K562 (cell line): ENCODE measurements at regions not wholly inside any gene's neighbourhood (a gene's known extent, or its start where the extent isn't known, plus 50 kb on each side); places are given as distances from the start of the nearest gene placed in this dataset.

ENCODE experiments used
- ARID1B ChIP-seq: fragments of 450-650 bp; IDR thresholded peaks from 2 replicates; pipeline ENCODE4 v1.6.1; 2016; ENCODE audit warnings: antibody characterized with exemption, mild to moderate bottlenecking, inconsistent platforms
- CBFA2T3 ChIP-seq: fragments of 450-650 bp; IDR thresholded peaks from 2 replicates; pipeline ENCODE4 v1.6.1; 2017
- DLX4 ChIP-seq: fragments of 250-450 bp; sonication (Bioruptor Pico); IDR thresholded peaks from 2 replicates; pipeline ENCODE4 v1.6.1; 2021; ENCODE audit warnings: mild to moderate bottlenecking
- DPF2 ChIP-seq: fragments of 450-650 bp; IDR thresholded peaks from 2 replicates; pipeline ENCODE4 v1.6.1; 2016
- E4F1 ChIP-seq: fragments of 250-450 bp; sonication (Bioruptor Pico); IDR thresholded peaks from 2 replicates; pipeline ENCODE4 v1.5.0; 2021; ENCODE audit warnings: mild to moderate bottlenecking, borderline replicate concordance
- ETV5 ChIP-seq: sonication (generic); formaldehyde crosslinking; IDR thresholded peaks from 2 replicates; pipeline ENCODE4 v1.4.0; 2020; ENCODE audit warnings: low read depth, mild to moderate bottlenecking, missing genetic modification reagents
- KAT8 ChIP-seq: fragments of 450-650 bp; IDR thresholded peaks from 2 replicates; pipeline ENCODE4 v1.6.1; 2016; ENCODE audit warnings: low read depth, mild to moderate bottlenecking
- MEF2A ChIP-seq: IDR thresholded peaks from 2 replicates; pipeline ENCODE4 v1.6.1; 2011; ENCODE audit warnings: low read depth, mild to moderate bottlenecking, low read length, moderate library complexity; ENCODE audit not compliant: control insufficient read depth
- MYC ChIP-seq, 2 experiments: fragments of 250-450 bp in 1 of 2; sonication (Bioruptor Pico) in 1 of 2; IDR thresholded peaks; 2 replicates each; pipeline versions ENCODE4 v1.5.1 to v1.6.1; 2012 to 2021; ENCODE audit warnings: low read depth in 2 of 2, borderline replicate concordance in 1 of 2, improper control_type of control experiment in 1 of 2, low read length in 1 of 2, mild to moderate bottlenecking in 1 of 2, moderate library complexity in 1 of 2
- SPI1 ChIP-seq: IDR thresholded peaks from 2 replicates; pipeline ENCODE4 v1.6.1; 2011; ENCODE audit warnings: low read depth, low read length, control low read depth, borderline replicate concordance
- TAL1 ChIP-seq: fragments of 450-650 bp; IDR thresholded peaks from 2 replicates; pipeline ENCODE4 v1.6.1; 2016; ENCODE audit warnings: mild to moderate bottlenecking
- ZNF354B ChIP-seq: fragments of 250-450 bp; sonication (Bioruptor Pico); IDR thresholded peaks from 2 replicates; pipeline ENCODE4 v1.4.0; 2020

GRCh38 chr15:31516440-31516839 lies 189.8 kb downstream of the KLF13 start (continued):
- TF ChIP-seq E4F1 (CRISPR knock-in tag) (no peak), KAT8 (no peak), DPF2 (0 out of 2 replicates have a peak, but pooled peaks have one; percentile 22), ZNF354B (CRISPR knock-in tag) (no peak), MEF2A (no peak), CBFA2T3 (peak; percentile 63), SPI1 (peak; percentile 51; the same call in 1 of the 2 replicates), MYC (IDR thresholded peaks at IDR 0.05; ENCODE audit: low read depth, low read length) (no peak), MYC (CRISPR knock-in tag; IDR thresholded peaks at IDR 0.05; ENCODE audit: borderline replicate concordance, low read depth) (no peak), ETV5 (CRISPR knock-in tag) (no peak), TAL1 (peak; percentile 67), ARID1B (peak; percentile 79), DLX4 (CRISPR knock-in tag) (no peak)
